Gastrocnemius medialis (tissue), 4 donors: ENCODE measurements at regions not wholly inside any gene's neighbourhood (a gene's known extent, or its start where the extent isn't known, plus 50 kb on each side); places are given as distances from the start of the nearest gene placed in this dataset.

ENCODE experiments used
- CTCF ChIP-seq, 5 experiments: fragments of 450-650 bp in 3 of 5; fragments of 200-600 bp in 2 of 5; sonication (generic) in 2 of 5; IDR thresholded peaks in 4 of 5; conservative IDR thresholded peaks in 1 of 5; 1 replicate in 4 of 5; 2 replicates in 1 of 5; pipeline ENCODE4 v1.5.1; 2016 to 2019; ENCODE audit warnings: antibody characterized with exemption in 5 of 5, mild to moderate bottlenecking in 3 of 5, moderate library complexity in 3 of 5
- POLR2A ChIP-seq, 2 donors: fragments of 450-650 bp; IDR thresholded peaks; one replicate each; pipeline ENCODE4 v1.6.1; 2017; ENCODE audit warnings: antibody characterized with exemption in 2 of 2, mild to moderate bottlenecking in 2 of 2, moderate library complexity in 2 of 2

- no peak for TF ChIP-seq POLR2A (IDR thresholded peaks at IDR 0.05)
- no peak for TF ChIP-seq CTCF (IDR thresholded peaks at IDR 0.05 in 4 of 5, conservative IDR thresholded peaks at IDR 0.05 in 1 of 5)
These were observed 86.4 kb upstream of the C1QTNF9B start for GRCh38 chr13:23983671-23984070.
